ENCODE measurements at regions not wholly inside any gene's neighbourhood (a gene's known extent, or its start where the extent isn't known, plus 50 kb on each side); places are given as distances from the start of the nearest gene placed in this dataset.
A peak's percentile ranks its signal among the peaks of the same experiment; 100 is the strongest.

DNA sequence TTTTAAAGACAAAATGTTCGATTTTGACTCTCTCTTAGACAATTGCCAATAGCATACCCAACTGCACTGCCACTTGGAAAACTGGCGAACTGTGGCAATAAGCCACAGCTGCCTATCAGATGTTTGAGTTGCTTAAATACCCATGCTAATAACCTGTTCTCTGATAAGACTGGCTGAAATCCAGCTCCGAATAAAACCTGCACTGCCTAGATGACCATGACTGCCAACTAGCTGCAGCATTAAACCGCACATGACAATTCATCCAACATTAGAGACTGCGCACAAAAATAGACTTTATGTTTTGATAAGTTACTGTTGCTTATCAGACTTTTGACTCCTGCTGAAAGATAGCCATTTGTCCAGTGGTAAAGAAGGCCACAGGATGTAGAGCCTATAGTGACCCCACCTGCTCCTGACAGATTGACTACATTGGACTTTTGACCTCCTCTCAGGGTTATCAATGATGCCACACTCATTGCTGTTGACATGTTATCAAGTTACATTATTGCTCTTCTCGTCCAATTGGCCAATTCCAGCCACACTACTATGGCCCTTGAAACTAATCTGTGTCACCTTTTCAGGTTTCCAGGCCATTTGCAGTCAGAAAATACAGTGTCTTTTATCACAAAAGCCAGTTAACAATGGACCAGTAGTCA is 299.0 kb downstream of the HGF start:
- POLR2A ChIA-PET = no interaction called here
- Mint-ChIP-seq H3K9me3 (no peaks in the 10 kb centered on the region), H3K27ac (no peak overlapping the region), H3K36me3 (no peaks in the 10 kb centered on the region), H3K27me3 (ENCODE audit: low read depth) (no peaks in the 10 kb centered on the region), H3K4me1 (no peaks in the 10 kb centered on the region), H3K4me3 (no peak overlapping the region)
- no peak for DNase-seq (ENCODE audit: low spot score)
- CTCF ChIA-PET = interaction anchor here (0.6 to 3.1 kb wide), 44 partner anchors 8 to 1042 kb away, joined by 3 to 27 read pairs (median 4); partner anchors contain the start of genes HGF and SEMA3C
- TF ChIP-seq, protein P1, sequence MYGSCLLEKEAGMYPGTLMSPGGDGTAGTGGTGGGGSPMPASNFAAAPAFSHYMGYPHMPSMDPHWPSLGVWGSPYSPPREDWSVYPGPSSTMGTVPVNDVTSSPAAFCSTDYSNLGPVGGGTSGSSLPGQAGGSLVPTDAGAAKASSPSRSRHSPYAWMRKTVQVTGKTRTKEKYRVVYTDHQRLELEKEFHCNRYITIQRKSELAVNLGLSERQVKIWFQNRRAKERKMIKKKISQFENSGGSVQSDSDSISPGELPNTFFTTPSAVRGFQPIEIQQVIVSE (CRISPR knock-in tag; IDR thresholded peaks at IDR 0.05; ENCODE audit: borderline replicate concordance) = no peak
- no peak for TF ChIP-seq GTF2I (CRISPR knock-in tag; conservative IDR thresholded peaks at IDR 0.05)
- TF ChIP-seq ZNF423 (CRISPR knock-in tag; IDR thresholded peaks at IDR 0.05) = no peak
- no peak for TF ChIP-seq GABPB1 (CRISPR knock-in tag; IDR thresholded peaks at IDR 0.05)
- TF ChIP-seq, protein P2, sequence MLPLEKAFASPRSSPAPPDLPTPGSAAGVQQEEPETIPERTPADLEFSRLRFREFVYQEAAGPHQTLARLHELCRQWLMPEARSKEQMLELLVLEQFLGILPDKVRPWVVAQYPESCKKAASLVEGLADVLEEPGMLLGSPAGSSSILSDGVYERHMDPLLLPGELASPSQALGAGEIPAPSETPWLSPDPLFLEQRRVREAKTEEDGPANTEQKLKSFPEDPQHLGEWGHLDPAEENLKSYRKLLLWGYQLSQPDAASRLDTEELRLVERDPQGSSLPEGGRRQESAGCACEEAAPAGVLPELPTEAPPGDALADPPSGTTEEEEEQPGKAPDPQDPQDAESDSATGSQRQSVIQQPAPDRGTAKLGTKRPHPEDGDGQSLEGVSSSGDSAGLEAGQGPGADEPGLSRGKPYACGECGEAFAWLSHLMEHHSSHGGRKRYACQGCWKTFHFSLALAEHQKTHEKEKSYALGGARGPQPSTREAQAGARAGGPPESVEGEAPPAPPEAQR (CRISPR knock-in tag; IDR thresholded peaks at IDR 0.05) = no peak
- TF ChIP-seq MXD4 (CRISPR knock-in tag; IDR thresholded peaks at IDR 0.05; ENCODE audit: borderline replicate concordance) = no peak
- TF ChIP-seq ZBTB21 (CRISPR knock-in tag; IDR thresholded peaks at IDR 0.05; ENCODE audit: borderline replicate concordance) = no peak
- TF ChIP-seq CBFB (CRISPR knock-in tag; IDR thresholded peaks at IDR 0.05; ENCODE audit: low read depth) = no peak
- TF ChIP-seq, protein P3, sequence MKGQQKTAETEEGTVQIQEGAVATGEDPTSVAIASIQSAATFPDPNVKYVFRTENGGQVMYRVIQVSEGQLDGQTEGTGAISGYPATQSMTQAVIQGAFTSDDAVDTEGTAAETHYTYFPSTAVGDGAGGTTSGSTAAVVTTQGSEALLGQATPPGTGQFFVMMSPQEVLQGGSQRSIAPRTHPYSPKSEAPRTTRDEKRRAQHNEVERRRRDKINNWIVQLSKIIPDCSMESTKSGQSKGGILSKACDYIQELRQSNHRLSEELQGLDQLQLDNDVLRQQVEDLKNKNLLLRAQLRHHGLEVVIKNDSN (CRISPR knock-in tag; IDR thresholded peaks at IDR 0.05) = no peak
- no peak for TF ChIP-seq HMGA2 (CRISPR knock-in tag; IDR thresholded peaks at IDR 0.05)
- no peak for ATAC-seq

DNA sequence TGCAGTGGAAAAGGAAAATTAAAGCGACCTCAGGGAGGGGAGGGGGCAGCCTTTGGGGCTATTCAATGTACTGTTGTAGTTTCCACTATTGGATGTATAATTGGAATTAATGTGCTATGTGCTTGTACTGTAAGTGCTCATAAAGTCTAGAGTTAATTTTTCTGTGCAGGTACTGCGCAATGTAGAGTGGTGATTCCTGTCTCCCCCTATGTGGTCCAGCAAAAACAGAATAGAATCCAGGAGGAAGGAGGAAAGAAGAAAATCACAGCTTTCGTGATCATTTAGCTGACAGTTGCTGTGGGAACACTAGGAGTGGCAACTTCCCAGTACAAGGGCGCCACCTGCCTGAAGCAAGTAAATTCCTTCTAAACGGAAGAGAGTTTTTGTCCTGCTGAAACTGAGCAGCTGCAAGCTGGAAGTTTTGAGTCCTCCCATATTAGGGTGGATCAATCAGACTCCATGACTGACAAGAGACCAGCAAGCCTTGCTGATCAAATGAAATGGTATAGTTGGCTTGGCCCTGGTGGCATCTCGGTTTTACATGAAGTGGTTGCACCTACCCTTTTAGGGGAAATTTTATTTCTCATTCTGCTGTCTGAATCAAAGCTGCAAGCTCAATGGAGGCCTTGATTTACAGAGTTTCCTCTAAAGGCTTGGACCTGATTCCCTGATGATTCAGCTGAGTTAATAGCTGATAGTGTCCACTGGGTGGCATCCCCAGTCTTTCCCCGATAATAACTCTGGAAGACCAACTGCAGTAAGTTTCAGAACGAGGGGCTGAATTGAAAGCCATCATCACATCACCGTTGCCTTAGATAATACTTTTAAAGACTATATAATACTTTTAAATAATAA is 299.8 kb downstream of the HGF start:
- TF ChIP-seq, protein P4, sequence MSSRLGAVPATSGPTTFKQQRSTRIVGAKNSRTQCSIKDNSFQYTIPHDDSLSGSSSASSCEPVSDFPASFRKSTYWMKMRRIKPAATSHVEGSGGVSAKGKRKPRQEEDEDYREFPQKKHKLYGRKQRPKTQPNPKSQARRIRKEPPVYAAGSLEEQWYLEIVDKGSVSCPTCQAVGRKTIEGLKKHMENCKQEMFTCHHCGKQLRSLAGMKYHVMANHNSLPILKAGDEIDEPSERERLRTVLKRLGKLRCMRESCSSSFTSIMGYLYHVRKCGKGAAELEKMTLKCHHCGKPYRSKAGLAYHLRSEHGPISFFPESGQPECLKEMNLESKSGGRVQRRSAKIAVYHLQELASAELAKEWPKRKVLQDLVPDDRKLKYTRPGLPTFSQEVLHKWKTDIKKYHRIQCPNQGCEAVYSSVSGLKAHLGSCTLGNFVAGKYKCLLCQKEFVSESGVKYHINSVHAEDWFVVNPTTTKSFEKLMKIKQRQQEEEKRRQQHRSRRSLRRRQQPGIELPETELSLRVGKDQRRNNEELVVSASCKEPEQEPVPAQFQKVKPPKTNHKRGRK (CRISPR knock-in tag; IDR thresholded peaks at IDR 0.05; ENCODE audit: borderline replicate concordance) = no peak
- TF ChIP-seq, protein P5, sequence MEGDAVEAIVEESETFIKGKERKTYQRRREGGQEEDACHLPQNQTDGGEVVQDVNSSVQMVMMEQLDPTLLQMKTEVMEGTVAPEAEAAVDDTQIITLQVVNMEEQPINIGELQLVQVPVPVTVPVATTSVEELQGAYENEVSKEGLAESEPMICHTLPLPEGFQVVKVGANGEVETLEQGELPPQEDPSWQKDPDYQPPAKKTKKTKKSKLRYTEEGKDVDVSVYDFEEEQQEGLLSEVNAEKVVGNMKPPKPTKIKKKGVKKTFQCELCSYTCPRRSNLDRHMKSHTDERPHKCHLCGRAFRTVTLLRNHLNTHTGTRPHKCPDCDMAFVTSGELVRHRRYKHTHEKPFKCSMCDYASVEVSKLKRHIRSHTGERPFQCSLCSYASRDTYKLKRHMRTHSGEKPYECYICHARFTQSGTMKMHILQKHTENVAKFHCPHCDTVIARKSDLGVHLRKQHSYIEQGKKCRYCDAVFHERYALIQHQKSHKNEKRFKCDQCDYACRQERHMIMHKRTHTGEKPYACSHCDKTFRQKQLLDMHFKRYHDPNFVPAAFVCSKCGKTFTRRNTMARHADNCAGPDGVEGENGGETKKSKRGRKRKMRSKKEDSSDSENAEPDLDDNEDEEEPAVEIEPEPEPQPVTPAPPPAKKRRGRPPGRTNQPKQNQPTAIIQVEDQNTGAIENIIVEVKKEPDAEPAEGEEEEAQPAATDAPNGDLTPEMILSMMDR (IDR thresholded peaks at IDR 0.05) = peak; percentile 57
- no peak overlapping the region for H3K4me3 Mint-ChIP-seq
- H3K9me3 Mint-ChIP-seq = no peaks in the 10 kb centered on the region
- peak; percentile 96 for ATAC-seq
- no peak overlapping the region for H3K27ac Mint-ChIP-seq
- no peaks in the 10 kb centered on the region for H3K27me3 Mint-ChIP-seq (ENCODE audit: low read depth)
- no peaks in the 10 kb centered on the region for H3K4me1 Mint-ChIP-seq
- no peaks in the 10 kb centered on the region for H3K36me3 Mint-ChIP-seq
- ChIA-PET CTCF (interaction anchor here (0.6 to 3.1 kb wide), 58 partner anchors 9 to 1127 kb away, joined by 3 to 27 read pairs (median 4); partner anchors contain the start of genes HGF and SEMA3C), POLR2A (interaction anchor here (0.7 kb wide), 1 partner anchor 22 kb away, joined by 3 read pairs; no protein-coding TSS in a partner anchor)
- peak; percentile 70 for DNase-seq (ENCODE audit: low spot score)
